ENCODE measurements at regions not wholly inside any gene's neighbourhood (a gene's known extent, or its start where the extent isn't known, plus 50 kb on each side); places are given as distances from the start of the nearest gene placed in this dataset.

DNA sequence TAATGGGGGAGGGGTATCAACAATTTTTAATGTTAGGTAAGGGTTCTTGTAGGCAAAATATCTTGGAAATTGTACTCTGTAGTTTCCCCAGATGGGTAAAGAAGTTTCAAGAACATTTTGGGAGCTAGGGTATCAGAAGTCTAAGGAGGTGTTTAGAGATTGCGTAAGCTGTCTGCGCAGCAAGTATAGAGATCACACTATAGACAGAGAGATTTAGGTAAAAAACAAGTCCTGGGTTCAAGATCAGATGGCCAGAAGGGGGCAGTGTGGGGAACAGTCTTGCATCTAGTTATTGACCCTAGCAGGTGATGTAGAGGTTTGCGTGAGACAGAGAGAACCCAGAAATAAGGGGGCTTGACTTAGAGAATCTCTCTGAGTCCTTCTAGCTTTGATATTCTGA, 80.8 kb downstream of the S1PR1 start:
- DNase-seq (ENCODE audit: low spot score) = no peak

DNA sequence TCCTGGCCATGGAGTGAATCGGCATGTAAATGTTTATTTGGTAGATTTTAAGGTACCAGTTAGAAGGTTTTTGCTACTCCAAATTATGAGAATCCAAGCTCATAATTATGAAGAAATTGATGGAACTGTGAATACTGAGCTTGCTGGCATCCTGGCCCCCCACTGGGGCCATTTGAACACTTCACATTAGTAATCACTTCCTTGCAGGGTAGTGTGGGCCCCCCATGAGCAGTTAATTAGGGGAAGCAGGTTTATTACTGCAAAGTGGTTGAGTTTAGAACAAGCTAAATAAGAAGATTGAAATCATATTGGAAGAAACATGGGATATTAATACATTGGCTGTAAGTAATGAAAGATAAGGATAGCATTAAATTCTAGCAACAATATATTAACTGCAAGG, 86.7 kb downstream of the S1PR1 start:
- no peak for DNase-seq (ENCODE audit: low spot score)

DNA sequence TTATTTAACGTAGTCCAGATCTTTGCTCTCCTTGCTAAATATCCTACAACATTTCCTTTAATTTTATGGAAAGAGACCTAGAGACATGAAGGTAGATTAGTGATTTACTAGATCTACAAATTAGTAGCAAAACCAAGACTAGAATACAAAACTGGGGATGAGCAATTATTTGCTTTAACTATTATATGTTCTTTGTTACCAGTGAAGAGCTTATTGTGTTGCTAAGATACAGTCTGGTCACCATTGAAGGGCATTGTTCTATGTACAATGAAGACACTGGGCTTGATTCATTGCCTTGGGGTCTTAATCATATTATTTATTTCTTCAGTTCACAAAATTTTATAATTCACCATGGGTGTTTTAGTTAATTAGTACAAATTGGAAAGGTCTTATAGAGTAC, 88.3 kb downstream of the S1PR1 start:
- DNase-seq (ENCODE audit: low spot score) = no peak

DNA sequence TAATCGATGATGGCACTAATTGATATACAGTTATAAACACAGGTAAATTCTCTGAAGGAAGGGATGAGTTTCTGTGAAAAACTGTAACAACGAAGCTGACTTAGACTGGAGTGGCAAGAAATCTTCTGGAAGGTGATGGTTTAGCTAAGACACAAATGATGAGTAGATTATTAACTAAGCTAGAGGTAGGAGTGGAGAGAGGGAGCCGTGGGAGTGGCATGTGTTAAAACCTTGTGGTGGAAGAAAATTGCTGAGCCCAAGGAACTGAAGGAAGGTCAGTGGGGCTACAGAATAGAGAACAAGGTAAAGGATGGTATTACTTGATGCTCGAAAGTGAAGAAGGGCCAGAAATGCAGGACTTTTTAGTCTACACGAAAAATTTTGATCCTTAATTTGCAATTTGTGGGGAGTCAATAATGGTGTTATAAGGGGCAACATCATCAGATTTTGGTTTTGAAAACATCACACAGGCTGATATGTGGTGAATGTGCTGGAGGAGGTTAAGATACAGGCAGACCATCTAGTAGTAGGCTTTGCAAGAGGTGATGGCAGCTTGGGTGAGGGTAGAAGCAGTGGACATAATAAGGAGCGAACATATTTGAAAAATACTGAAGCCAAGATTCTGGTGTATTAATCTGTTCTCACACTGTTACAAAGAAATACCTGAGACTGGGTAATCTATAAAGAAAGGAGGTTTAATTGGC, 93.8 kb downstream of the S1PR1 start:
- no peak for DNase-seq (ENCODE audit: low spot score)

DNA sequence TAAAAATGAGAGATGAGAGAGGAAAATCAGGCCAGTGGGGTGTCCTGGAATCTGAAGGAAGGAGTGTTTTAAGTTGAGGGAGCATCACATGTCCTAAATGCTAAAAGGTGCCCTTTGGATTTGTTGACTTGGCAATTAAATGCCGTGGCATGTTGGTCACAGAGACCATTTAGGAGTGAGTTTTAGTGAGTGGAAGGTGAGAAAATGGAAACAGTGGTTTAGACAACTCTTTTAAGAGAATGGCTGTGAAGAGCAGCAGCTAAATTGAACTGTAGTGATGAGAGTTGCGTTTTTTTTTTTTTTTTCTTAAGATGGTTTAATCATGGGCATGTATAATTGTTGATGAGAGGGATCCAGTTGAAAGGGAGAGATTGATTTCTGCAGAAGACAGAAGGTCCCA, 95.0 kb downstream of the S1PR1 start:
- DNase-seq (ENCODE audit: low spot score) = no peak

DNA sequence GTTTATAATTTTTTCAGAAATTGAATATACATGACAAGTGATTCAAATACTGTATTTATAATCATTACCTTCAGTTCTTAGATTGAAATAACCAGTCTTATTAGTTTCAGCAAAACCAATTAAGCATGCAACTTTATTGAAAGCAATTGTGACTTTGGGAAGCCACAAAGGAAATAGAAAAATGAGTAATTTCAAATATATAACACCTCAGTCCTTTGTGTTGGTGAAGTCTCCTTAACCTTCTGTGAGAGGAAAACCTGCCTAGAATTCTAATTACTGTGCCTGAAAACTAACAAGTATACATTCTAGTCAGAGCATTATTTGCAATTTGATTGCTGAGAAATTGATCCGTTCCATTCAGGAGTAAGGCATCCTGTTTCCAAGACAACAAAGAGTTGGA, 95.8 kb downstream of the S1PR1 start:
- DNase-seq (ENCODE audit: low spot score) = no peak

DNA sequence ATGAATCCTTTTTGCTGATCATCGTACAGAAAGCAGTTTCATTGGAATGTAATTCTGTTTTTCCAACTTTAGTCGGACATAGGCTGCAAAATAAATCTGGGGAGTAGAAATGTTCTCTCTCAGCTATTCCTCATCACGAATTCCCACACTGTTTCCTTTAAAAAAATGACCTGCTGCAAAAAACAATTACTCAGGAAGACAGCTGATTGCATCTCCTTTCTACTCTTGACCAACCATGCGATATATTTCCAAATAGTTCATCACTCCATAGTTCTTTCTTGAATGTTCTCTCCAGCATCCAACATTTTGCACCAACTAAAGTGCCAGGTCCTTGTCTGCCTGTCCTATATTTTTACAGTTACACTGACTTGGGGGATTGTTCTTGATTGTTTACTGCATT, 96.4 kb downstream of the S1PR1 start:
- DNase-seq (ENCODE audit: low spot score) = no peak

DNA sequence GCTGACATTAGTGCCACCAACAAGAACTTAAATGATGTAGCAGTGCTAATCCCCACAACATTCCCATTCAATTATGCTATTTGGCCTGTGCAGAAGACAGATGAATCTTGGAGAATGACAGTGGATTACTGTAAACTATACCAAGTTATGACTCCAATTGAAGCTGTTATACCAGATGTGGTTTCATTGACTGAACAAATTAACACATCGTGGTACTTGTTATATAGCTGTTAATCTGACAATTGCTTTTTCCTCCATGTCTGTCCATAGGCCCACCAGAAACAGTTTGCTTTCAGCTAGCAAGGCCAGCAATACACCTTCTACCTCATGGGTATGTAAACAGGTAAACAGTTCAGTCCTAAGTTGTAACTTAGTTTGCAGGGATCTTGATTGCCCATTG, 101.1 kb downstream of the S1PR1 start:
- no peak for DNase-seq (ENCODE audit: low spot score)

DNA sequence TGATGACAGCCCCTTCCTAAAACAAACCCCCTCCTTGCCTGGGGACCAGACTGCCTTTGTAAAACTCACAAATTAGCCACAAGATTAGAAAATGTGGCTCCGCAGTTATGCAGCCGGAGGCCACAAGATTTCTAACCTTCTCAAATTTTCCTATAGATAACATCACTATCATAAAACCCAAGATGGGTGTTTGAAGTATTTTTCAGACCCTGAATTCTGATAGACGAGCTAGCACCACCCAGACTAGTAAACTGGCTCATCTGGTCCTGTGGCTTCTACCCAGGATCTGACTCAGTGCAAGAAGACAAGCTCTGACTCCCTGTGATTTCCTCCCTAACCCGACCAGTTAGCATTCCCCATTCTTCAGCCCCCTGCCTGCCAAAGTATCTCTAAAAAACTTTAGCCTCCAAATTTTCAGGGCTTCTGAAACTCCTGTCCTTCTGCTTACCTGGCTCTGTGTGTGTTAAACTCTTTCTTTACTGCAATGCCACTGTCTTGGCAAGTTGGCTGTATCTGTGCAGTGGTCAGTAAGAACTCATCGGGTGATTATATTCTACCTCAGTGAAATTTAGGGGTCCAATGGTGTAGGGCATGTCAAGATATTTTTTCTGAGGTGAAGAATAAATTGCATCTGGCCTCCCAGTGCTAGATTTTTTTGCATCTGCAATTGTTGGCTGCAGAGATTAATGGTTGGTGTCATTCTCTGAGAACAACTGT, 102.1 kb downstream of the S1PR1 start:
- DNase-seq (ENCODE audit: low spot score) = no peak

DNA sequence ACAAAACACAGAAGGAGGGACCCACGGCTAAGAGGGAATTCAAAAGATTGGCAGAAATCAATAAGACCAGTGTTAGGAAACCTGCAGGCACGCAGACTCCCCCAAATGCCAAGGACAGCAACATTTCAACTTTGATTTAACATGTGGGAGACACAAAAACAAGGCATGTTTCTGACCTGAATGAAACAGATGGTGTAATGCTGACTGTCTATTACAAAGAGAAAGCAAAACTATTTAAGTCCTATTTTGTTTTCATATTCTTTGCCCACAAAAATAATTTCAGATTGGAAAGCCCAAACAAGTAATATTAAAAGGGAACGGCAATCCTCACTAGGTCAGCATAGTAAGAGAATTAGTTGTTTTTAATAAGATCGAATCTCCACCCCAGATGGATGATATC, 107.9 kb downstream of the S1PR1 start:
- DNase-seq (ENCODE audit: low spot score) = no peak

DNA sequence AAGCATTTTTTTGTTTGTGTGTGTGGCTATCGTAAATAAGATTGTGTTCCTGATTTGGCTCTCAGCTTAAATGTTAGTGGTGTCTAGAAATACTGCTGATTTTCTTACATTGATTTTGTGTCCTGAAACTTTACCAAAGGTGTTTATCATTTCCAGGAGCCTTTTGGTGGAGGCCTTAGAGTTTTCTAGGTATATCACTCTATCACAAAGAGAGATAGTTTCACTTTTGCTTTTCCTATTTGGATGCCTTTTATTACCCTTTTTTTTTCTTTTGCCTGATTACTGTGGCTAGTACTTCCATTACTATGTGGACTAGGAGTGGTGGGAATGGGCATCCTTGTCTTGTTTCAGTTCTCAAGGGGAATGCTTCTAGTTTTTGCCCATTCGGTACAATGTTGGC, 109.6 kb downstream of the S1PR1 start:
- DNase-seq (ENCODE audit: low spot score) = no peak

DNA sequence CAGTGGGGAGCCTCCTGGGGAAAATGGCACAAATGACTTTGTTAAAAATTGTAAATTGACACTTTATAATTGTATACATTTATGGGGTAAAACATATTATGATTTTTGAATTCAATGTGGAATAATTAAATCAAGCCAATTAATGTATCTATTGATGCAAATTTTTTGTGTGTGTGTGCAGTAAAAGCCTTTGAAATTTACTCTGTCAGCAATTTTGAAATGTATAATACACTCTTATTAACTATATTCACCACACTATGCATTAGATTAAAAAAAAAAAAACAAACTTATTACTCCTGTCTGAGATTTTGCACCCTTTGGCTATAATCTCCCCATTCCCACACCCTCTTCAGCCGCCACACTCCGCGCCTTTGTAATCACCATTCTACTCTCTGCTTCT, 119.2 kb downstream of the S1PR1 start:
- DNase-seq (ENCODE audit: low spot score) = no peak

DNA sequence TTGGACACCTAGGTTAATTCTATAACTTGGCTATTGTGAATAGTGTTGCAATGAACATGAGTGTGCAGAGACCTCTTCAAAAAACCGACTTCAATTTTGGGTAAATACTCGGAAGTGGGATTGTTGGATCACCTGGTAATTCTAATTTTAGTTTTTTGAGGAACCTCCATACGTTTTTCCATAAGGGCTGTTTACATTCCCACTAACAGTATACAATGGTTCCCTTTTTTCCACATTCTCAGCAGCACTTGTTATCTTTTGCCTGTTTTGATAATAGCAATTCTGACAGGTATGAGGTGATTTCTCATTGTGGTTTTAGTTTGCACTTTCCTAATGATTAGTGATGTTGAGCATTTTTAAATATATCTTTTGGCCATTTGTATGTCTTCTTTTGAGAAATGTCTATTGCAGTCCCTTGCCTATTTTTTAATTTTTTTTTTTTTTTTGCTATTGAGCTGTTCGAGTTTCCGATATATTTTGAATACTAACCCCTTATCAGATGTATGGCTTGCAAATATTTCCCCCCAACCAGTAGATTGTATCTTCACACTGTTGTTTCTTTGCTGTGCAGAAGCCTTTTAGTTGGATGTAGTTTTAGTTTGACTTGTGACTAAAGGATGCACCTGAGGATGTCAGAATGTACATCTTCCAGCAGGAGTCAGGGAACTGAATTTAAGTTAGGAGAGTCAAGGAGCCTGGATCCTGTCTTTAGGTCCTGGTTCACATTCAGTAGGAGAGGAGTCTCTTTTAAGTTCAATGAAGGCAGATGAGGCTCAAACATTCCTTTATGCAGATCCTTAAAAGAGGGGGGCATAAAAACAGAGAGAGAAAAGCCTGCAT, 120.0 kb downstream of the S1PR1 start:
- DNase-seq (ENCODE audit: low spot score) = no peak

DNA sequence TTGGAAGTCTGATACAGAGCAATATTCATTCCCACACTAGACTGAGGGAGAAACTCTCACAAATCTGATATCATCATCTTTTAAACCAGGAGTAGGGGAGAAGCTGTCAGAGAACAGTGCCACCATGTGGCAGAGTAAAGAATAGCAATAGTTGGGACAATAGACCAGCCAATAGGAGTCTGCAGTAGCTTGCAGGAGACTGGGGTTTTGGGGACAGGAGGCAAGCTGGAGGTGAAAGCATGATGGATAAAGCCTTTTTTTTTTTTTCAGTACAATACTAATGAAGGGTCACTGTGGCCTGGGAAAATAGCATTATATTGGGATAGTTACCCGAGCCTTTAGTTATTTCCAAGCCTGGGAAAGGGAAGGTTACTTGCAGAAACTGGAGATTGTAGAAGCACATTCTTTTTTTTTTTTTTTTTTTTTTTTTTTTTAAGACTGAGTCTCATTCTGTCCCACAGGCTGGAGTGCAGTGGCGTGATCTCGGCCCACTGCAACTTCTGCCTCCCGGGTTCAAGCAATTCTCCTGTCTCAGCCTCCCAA, 120.7 kb downstream of the S1PR1 start:
- DNase-seq (ENCODE audit: low spot score) = peak; percentile 80

DNA sequence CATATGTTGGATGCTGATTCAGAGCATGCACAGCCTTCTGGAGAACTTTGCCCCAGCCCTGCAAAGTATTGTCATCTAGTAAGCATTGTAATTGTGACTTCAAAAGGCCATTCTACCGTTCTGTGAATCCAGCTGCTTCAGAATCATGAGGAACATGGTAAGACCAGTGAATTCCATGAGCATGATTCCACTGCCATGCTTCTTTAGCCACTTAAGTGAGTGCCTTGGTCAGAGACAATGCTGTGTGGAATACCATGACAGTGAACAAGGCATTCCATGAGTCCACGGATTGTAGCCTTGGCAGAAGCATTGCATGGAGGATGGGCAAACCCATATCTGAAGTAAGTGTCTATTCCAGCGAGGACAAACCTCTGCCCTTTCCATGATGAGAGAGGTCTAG, 123.7 kb downstream of the S1PR1 start:
- DNase-seq (ENCODE audit: low spot score) = no peak

DNA sequence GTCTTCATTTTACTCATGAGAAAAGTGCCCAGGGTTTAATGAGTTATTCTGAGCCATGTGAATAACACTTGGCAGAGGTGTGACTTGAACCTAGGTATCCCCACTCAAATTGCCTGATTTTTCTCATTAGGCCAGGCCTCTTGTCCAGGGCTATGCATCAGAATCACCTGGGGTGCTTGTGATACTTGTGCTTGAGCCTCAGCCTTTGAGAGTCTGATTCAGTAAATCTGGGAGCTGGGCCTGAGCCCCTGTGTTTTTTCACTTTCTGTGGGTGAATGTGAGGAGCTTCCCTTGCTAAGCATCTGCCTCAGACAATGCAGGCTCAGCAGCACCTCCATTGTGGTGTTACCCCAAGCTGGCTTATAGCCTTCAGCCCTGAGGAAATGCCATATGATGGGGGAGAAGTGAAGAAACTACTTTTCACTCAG, 127.1 kb downstream of the S1PR1 start:
- no peak for DNase-seq (ENCODE audit: low spot score)

DNA sequence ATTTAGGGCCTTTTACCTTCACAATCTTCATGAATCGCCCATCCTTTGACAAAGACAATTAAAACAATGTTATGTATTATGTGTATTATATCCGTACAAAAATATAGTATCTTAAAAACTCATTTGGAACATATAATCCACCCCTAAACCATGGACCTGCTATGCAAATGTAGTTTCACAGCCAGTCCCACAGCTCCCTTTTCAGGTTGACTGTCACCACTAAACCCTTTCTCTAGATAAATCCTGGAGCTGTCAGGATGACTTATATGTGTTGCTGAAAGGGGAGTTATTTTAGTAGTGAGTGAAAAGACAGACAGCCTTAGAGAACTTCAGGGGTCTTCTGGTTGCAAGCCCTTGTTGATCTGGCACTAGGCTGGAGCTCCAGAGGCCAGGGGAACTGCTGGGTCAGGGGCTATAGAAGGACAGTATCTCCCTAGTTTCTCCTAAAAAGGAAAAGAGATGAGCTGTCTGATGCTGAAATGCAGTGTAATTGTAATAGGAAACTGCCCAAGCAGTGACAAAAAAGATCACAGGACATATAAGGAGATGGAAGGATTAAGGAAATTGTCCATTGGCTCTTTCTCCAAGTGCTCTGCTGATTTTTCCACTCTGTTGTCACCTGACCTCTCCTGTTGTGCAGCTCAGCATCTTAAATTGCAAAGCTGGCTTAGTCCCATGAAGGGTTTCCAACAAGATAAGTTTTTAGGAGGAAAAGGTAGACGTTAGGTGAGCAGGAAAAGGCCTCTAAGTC, 127.7 kb downstream of the S1PR1 start:
- DNase-seq (ENCODE audit: low spot score) = no peak

DNA sequence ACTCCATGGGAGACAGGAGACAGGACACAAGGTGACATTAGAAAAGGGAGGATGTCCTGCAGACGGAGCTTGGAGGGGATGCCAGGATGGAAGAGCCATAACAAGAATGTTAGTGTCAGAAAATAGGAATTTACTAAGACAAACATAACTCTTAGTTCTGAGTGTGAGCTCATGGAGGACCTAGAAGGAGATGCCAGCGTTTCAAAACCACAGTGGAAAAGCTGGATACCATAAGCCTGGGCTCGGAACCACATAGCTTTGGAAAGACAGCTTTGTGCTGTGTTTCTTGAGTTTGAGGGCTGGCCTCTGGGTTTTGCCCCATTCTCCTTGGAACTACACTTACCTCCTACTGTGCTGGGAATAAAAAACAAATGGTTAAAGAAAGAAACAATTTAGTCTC, 128.4 kb downstream of the S1PR1 start:
- DNase-seq (ENCODE audit: low spot score) = peak; percentile 26

DNA sequence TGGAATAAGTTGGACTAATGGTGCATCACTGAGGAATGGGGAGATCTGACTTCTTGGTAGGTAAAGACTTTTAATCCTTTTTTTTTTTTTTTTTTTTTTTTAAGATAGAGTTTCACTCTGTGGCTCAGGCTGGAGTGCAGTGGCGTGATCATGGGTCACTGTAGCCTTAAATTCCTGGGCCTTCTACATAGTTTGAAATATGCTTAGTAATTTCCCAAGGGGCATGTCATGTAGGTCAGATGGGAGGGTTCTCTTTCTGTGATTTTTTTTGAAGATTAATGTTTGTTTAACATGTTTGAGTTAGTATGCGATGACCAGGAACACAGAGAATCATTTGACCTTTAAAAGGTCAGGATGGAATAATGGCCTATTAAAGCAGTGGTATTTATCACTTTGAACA, 129.1 kb downstream of the S1PR1 start:
- DNase-seq (ENCODE audit: low spot score) = no peak

DNA sequence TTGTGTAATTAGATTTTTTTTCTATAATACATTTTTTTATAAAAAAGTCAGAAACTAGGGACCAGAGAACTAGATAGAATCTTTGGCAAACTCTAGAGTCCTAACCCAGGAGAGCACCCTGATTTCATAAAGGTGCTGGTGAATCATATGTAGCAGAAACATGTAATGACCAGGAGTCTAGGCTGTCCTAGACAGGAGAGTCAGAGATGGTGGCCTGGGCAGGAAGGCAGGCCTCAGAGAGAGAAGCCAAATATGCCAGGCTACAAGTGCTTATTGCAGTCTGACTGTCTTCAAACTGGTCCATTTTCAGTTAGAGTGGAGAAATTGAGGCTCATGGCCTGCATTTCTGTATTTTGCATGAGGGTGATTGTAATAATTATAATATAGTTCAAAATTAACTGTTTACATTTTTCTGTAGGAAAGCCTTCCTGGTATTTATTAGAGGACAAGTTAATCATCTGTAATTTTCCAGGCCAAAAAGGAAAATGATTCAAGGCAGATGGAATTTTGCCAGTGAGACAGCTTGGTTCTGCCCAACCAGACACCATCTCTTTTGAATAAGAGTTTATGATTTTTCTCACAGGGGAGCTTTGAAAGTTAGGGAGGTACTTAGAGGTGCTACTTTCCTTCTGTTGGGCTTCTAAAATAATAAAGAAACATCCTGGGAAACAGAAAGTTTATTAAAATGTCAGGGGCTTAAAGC, 129.8 kb downstream of the S1PR1 start:
- DNase-seq (ENCODE audit: low spot score) = no peak

DNA sequence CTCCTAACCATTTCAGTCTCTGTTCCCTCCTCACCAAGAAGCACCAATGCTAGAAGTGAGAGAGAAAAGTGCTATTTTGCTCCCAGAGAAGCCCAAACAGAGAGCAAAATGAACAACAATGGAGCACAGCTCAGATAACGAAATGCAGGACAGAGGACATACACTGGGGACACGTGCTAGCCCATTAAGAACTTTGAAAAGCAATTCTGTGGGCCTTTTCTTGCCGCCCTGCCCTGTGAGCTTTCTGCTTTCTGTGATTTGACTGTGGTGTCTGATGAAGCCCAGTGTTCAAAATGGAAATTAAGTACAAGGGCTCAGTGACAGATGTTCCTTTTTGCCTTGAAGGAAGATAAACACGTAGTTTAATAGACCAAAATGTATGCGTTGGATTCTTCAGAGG, 130.8 kb downstream of the S1PR1 start:
- DNase-seq (ENCODE audit: low spot score) = no peak

Data from AG08396 (cell line).